NB4 (cell line): ENCODE measurements at regions not wholly inside any gene's neighbourhood (a gene's known extent, or its start where the extent isn't known, plus 50 kb on each side); places are given as distances from the start of the nearest gene placed in this dataset.
A peak's percentile ranks its signal among the peaks of the same experiment; 100 is the strongest.
"Not testable (repeated sequence)": the region's sequence is repeated elsewhere in the genome, so short reads cannot be mapped to it uniquely, and the experiment has no call there.

ENCODE experiments used
- DNase-seq: peaks from one replicate; pipeline ENCODE4 v3.0.0; 2010; ENCODE audit warnings: low read depth
- H3K4me3 ChIP-seq: one replicate; pipeline ENCODE4 v1.5.1; 2011; ENCODE audit warnings: mild to moderate bottlenecking, low read depth, low read length, moderate library complexity
- CTCF ChIP-seq: IDR thresholded peaks from one replicate; pipeline ENCODE4 v1.5.1; 2012; ENCODE audit warnings: low read depth, low read length
- MAX ChIP-seq: IDR thresholded peaks from 2 replicates; pipeline ENCODE4 v1.6.1; 2011; ENCODE audit warnings: low read depth, low read length
- MYC ChIP-seq: IDR thresholded peaks from 2 replicates; pipeline ENCODE4 v1.6.1; 2011; ENCODE audit warnings: low read depth, low read length
- POLR2A ChIP-seq: IDR thresholded peaks from 2 replicates; pipeline ENCODE4 v1.6.1; 2011; ENCODE audit warnings: mild to moderate bottlenecking; ENCODE audit not compliant: insufficient read length; ENCODE audit errors: extremely low read depth

GRCh38 chr2:236785611-236786057, 216.0 kb downstream of the ACKR3 start:
- TF ChIP-seq POLR2A (no peak), CTCF (no peak), MYC (no peak), MAX (no peak)
- DNase-seq: no peak

GRCh38 chr2:236786751-236787150, 217.1 kb downstream of the ACKR3 start:
- no peak for DNase-seq
- TF ChIP-seq CTCF (no peak), MYC (no peak), MAX (no peak), POLR2A (no peak)
- no peak overlapping the region for H3K4me3 ChIP-seq

More at GRCh38 chr2:236785611-236786057, 216.0 kb downstream of the ACKR3 start:
- H3K4me3 ChIP-seq: no peak overlapping the region

- not testable (repeated sequence) for H3K4me3 ChIP-seq
Observed at GRCh38 chr2:236787376-236787775, 217.8 kb downstream of the ACKR3 start.

GRCh38 chr2:236787885-236788284, 218.3 kb downstream of the ACKR3 start:
- TF ChIP-seq POLR2A (no peak), MYC (no peak), CTCF (no peak), MAX (no peak)
- DNase-seq: peak; percentile 67
- no peak overlapping the region for H3K4me3 ChIP-seq

More at GRCh38 chr2:236787376-236787775, 217.8 kb downstream of the ACKR3 start:
- not testable (repeated sequence) for DNase-seq

- DNase-seq: no peak
- no peak overlapping the region for H3K4me3 ChIP-seq
- TF ChIP-seq CTCF (no peak), MYC (no peak), MAX (no peak), POLR2A (no peak)
Observed at GRCh38 chr2:236790963-236791362, 221.3 kb downstream of the ACKR3 start.

- no peak for DNase-seq
- no peak for TF ChIP-seq MAX
- no peak for TF ChIP-seq POLR2A
- TF ChIP-seq CTCF: no peak
- no peak for TF ChIP-seq MYC
- no peak overlapping the region for H3K4me3 ChIP-seq
Observed at GRCh38 chr2:236793023-236794011, 223.7 kb downstream of the ACKR3 start.
